ENCODE measurements at regions not wholly inside any gene's neighbourhood (a gene's known extent, or its start where the extent isn't known, plus 50 kb on each side); places are given as distances from the start of the nearest gene placed in this dataset.

- Histone ChIP-seq H3K36me3 (ENCODE audit: insufficient read depth, low read length) (no peaks in the 10 kb centered on the region), H3K9me3 (ENCODE audit: low read depth, low read length) (no peaks in the 10 kb centered on the region), H3K4me2 (ENCODE audit: insufficient read depth, low read length) (no peak overlapping the region), H3K27me3 (ENCODE audit: insufficient read depth, low read length) (no peaks in the 10 kb centered on the region), H3K4me3 (ENCODE audit: insufficient read depth, low read length) (no peak overlapping the region), H3K4me1 (ENCODE audit: insufficient read depth, low read length) (no peaks in the 10 kb centered on the region), H2AFZ (ENCODE audit: low read length) (no peak overlapping the region), H3K27ac (ENCODE audit: low read depth, low read length) (no peak overlapping the region), H4K20me1 (ENCODE audit: insufficient read depth, low read length) (no peaks in the 10 kb centered on the region), H3K79me2 (ENCODE audit: insufficient read depth, low read length) (no peaks in the 10 kb centered on the region)
- DNase-seq (ENCODE audit: insufficient read length, low spot score, missing footprints) = no peak
- no peak for TF ChIP-seq CTCF (IDR thresholded peaks at IDR 0.05; ENCODE audit: extremely low read depth, low read depth, low read length)
Observed at GRCh38 chr3:89628856-89629670, 521.6 kb downstream of the EPHA3 start.

DNA sequence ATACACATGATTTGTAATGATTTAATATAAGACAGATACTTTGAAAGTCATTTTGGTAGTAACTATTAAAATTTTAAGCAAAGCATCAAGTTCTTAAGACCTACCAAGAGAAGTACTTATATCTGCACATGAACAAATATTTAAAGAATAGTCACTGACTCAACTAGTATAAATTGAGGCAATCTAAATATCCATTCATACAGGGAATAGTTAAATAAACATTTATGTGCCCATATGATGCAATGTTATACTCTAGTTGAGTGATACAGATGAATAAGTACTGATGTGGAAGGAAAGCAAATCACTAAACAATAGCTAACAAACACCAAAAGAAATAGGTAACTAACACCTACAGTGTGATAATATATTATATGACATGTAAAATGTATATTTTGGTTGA is 527.7 kb downstream of the EPHA3 start:
- no peaks in the 10 kb centered on the region for H3K4me1 ChIP-seq (ENCODE audit: insufficient read depth, low read length)
- H2AFZ ChIP-seq (ENCODE audit: low read length) = no peak overlapping the region
- no peak overlapping the region for H3K27ac ChIP-seq (ENCODE audit: low read depth, low read length)
- H3K79me2 ChIP-seq (ENCODE audit: insufficient read depth, low read length) = no peaks in the 10 kb centered on the region
- H3K36me3 ChIP-seq (ENCODE audit: insufficient read depth, low read length) = no peaks in the 10 kb centered on the region
- no peaks in the 10 kb centered on the region for H4K20me1 ChIP-seq (ENCODE audit: insufficient read depth, low read length)
- H3K4me3 ChIP-seq (ENCODE audit: insufficient read depth, low read length) = no peak overlapping the region
- H3K27me3 ChIP-seq (ENCODE audit: insufficient read depth, low read length) = no peaks in the 10 kb centered on the region
- TF ChIP-seq CTCF (IDR thresholded peaks at IDR 0.05; ENCODE audit: extremely low read depth, low read depth, low read length) = no peak
- no peaks in the 10 kb centered on the region for H3K9me3 ChIP-seq (ENCODE audit: low read depth, low read length)
- no peak overlapping the region for H3K4me2 ChIP-seq (ENCODE audit: insufficient read depth, low read length)
- DNase-seq (ENCODE audit: insufficient read length, low spot score, missing footprints) = no peak

DNA sequence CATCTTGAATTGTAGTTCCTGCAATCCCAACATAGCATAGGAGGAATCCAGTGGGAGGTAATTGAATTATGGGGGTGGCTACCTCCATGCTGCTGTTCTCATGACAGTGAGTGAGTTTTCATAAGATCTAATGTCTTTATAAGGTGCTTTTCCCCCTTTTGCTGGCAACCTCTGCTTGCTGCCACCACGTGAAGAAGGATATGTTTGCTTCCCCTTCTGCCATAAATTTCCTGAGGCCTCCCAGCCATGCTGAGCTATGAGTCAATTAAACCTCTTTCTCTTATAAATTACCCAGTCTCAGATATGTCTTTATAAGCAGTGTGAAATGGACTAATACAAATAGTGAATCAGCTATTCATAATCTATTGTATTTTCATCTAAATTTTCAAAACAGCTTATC is 537.3 kb downstream of the EPHA3 start:
- H3K79me2 ChIP-seq (ENCODE audit: insufficient read depth, low read length) = no peaks in the 10 kb centered on the region
- H3K4me2 ChIP-seq (ENCODE audit: insufficient read depth, low read length) = no peak overlapping the region
- no peak overlapping the region for H2AFZ ChIP-seq (ENCODE audit: low read length)
- no peaks in the 10 kb centered on the region for H3K36me3 ChIP-seq (ENCODE audit: insufficient read depth, low read length)
- H3K27ac ChIP-seq (ENCODE audit: low read depth, low read length) = no peak overlapping the region
- H3K27me3 ChIP-seq (ENCODE audit: insufficient read depth, low read length) = no peaks in the 10 kb centered on the region
- no peaks in the 10 kb centered on the region for H4K20me1 ChIP-seq (ENCODE audit: insufficient read depth, low read length)
- no peaks in the 10 kb centered on the region for H3K9me3 ChIP-seq (ENCODE audit: low read depth, low read length)
- TF ChIP-seq CTCF (IDR thresholded peaks at IDR 0.05; ENCODE audit: extremely low read depth, low read depth, low read length) = no peak
- H3K4me3 ChIP-seq (ENCODE audit: insufficient read depth, low read length) = no peak overlapping the region
- H3K4me1 ChIP-seq (ENCODE audit: insufficient read depth, low read length) = no peaks in the 10 kb centered on the region
- no peak for DNase-seq (ENCODE audit: insufficient read length, low spot score, missing footprints)

GRCh38 chr3:89649431-89649830 is 542.0 kb downstream of the EPHA3 start:
- no peaks in the 10 kb centered on the region for H4K20me1 ChIP-seq (ENCODE audit: insufficient read depth, low read length)

More at GRCh38 chr3:89649431-89649830, 542.0 kb downstream of the EPHA3 start:
- Histone ChIP-seq H3K36me3 (ENCODE audit: insufficient read depth, low read length) (no peaks in the 10 kb centered on the region), H3K4me2 (ENCODE audit: insufficient read depth, low read length) (no peak overlapping the region), H3K79me2 (ENCODE audit: insufficient read depth, low read length) (no peaks in the 10 kb centered on the region), H3K4me1 (ENCODE audit: insufficient read depth, low read length) (no peaks in the 10 kb centered on the region), H3K27ac (ENCODE audit: low read depth, low read length) (no peak overlapping the region), H3K4me3 (ENCODE audit: insufficient read depth, low read length) (no peak overlapping the region), H3K9me3 (ENCODE audit: low read depth, low read length) (no peaks in the 10 kb centered on the region), H3K27me3 (ENCODE audit: insufficient read depth, low read length) (no peaks in the 10 kb centered on the region), H2AFZ (ENCODE audit: low read length) (no peak overlapping the region)
- no peak for TF ChIP-seq CTCF (IDR thresholded peaks at IDR 0.05; ENCODE audit: extremely low read depth, low read depth, low read length)
- DNase-seq (ENCODE audit: insufficient read length, low spot score, missing footprints) = no peak

All from osteoblast (primary cell).